ENCODE measurements at regions not wholly inside any gene's neighbourhood (a gene's known extent, or its start where the extent isn't known, plus 50 kb on each side); places are given as distances from the start of the nearest gene placed in this dataset.

GRCh38 chr6:139923964-139924475, 549.6 kb upstream of the CITED2 start:
- DNase-seq (ENCODE audit: low read depth): no peak

- DNase-seq (ENCODE audit: low read depth): no peak
Measured at GRCh38 chr6:139922236-139922635, 547.8 kb upstream of the CITED2 start.

GRCh38 chr6:139920776-139921100, 546.3 kb upstream of the CITED2 start:
- DNase-seq (ENCODE audit: low read depth): no peak

GRCh38 chr6:139920027-139920775, 545.8 kb upstream of the CITED2 start:
- DNase-seq (ENCODE audit: low read depth): no peak

GRCh38 chr6:139919107-139920026, 544.9 kb upstream of the CITED2 start:
- DNase-seq (ENCODE audit: low read depth): no peak

DNA sequence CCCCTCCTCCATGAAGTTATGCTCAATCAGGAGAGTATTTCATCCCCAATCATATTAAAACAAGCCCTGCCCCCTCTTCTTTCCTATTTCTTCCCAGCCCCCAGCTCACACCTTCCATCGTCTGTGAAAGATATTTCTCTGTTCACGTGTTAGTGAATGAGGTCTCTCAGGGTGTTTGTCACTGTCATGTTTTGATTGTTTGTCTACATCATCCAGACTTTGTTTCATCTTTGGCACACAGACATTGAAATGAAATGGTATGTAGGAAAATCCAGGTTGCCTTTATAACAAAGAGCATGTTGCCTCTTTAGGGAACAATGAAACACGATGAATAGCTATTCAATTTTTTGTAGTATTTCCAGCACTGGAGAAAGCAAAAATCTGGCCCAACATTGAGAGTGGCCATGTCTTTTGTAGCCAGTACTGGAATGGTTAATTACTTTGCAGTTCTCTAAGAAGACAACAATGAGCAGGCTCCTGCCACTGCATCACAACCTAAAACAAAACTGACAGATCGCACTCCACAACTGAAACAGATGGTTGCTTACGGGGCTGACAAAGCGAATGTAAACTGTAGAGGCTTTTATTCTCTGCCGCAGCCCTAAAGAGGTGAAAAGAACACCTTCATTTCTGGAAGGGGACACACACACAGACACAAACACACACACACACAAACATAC, 543.6 kb upstream of the CITED2 start:
- no peak for DNase-seq (ENCODE audit: low read depth)

DNA sequence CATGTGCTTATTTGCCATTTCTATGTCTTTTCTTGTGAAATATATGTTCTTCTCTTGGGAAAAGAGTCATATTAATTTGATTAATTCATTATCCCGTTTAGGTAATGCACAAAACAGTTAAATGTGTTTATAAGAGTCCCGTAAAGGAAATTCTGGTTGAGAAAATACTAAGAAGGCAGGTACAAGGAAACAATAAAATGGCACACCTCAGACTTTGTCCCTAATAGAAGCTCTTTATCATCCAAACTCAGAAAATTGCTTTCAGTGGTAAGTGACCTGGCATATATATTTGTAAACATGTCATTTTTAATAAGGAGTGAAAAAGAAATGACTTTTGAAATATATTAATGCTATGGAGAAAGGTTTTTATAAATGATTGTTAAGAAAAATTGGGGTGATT, 540.5 kb upstream of the CITED2 start:
- no peak for DNase-seq (ENCODE audit: low read depth)

DNA sequence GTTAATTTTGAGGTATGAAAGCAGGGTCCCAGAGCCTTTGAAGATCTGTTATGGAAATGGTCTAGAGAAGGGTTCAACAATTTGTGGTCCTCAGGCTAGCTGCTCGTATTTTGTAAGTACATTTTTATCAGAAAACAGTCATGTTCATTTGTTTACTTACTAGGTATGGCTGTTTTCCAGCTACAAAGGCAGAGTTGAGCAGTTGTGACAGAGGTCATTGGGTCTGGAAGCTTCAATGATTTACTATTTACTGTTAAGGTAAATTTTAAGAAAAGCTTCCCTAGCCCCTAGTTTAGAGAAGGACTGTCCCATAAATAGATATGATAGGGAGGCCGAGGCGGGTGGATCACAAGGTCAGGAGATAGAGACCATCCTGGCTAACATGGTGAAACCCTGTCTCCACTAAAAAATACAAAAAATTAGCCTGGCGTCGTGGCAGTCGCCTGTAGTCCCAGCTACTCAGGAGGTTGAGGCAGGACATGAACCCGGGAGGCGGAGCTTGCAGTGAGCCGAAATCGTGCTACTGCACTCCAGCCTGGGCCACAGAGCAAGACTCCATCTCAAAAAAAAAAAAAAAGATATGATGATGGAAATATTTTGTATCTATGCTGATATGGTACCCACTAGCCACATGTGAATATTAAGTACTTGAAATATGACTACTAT, 538.4 kb upstream of the CITED2 start:
- DNase-seq (ENCODE audit: low read depth): no peak

DNA sequence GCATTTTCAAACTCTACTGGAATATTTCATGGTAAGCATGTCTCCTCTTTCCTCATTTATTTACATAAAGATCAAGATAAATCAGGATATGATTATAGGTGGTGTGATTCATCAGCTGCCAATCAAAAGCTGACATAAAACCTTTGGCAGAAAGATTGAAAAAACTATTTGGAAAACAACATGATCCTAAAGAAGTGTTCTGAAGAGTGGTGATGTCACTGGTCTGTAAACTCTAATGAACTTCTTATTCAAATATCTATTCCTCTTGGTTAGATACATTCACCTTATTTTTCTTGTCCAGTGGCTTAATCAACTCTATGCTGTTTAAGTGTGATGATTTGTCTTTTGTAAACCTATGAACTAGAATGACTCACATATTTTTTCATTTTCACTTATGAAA, 535.5 kb upstream of the CITED2 start:
- DNase-seq (ENCODE audit: low read depth): no peak

DNA sequence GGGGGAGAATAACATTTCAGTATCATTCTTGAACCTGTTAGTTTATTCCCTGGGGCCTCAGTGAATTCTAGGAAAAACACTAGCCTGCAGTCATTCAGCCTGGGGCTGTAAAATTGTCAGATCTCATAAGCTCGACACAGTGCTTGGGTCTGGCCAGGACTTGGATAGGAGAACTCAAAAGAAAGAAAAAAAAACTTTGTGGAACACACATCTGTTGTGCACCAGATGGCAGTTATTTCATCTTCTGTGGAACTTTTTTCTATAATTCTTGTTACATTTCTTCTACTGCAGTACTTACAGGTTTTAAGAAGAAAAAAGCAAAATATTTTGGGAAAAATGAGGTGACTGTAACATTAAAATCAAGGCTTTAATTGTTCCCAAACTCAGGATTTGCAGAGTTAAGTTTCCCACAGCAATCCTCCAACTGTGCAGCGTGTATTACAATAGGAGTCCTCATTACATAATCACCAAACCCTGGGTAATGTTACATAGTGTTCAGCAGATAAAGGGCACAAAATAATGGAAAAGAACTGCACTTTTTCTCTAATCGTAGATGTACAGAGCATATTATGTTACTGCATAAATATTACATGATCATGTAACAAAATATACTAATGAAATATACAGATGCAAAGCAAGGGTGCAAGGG, 531.1 kb upstream of the CITED2 start:
- no peak for DNase-seq (ENCODE audit: low read depth)

DNA sequence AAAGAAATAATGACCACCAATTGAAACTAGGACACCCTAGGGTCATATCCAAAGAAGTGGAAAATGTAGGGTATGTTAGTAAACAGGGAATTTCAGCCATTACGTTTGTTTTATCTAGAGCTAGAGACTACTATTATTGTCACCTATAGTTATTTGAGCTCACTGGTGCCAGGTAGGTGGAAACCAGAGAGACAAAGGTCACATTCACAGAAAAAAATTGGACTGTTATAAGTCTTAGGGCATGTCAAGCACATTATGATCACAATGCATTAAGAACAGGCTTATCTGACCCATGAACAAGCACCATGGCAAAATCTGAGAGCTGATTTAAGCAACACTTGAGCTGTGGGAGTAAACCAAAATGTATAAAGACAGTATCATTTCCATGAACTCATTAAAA, 530.1 kb upstream of the CITED2 start:
- DNase-seq (ENCODE audit: low read depth): no peak

GRCh38 chr6:139904158-139904533, 529.7 kb upstream of the CITED2 start:
- DNase-seq (ENCODE audit: low read depth): no peak

DNA sequence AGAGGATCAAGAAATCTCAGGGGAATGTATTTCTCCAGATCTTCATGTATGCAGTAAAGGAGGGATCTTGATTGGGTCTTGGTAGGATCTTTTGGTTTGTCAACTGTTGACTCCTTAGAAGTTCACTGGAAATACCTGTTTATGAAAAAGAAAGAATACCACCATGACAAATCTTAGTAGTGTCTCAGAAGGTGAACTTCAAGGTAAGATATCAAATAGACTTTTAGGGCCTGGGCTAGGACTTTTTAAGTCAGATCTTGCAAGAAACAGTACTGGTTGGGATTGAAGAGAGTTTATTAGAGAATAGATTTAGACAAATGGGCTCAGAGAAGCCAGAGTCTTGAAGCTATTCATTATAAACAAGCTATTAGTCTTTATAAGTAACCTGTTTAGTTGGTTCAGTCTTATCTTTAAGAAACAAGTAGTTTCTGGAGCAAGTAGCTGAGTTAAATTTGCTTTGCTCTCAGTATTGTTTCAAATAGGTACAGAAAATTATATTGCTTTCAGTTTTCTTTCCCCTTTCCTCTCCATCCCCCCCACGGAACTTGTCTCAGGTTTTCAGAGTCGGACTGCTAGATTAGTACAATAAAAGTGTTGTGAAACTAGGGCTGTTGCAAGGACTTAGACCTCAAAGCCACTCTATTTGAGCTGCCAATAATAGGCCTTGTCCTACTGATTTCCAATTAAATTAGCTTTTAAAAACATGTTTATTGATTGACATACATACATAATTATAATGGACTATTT, 529.1 kb upstream of the CITED2 start:
- DNase-seq (ENCODE audit: low read depth): no peak

GRCh38 chr6:139895205-139895793, 520.9 kb upstream of the CITED2 start:
- no peak for DNase-seq (ENCODE audit: low read depth)

DNA sequence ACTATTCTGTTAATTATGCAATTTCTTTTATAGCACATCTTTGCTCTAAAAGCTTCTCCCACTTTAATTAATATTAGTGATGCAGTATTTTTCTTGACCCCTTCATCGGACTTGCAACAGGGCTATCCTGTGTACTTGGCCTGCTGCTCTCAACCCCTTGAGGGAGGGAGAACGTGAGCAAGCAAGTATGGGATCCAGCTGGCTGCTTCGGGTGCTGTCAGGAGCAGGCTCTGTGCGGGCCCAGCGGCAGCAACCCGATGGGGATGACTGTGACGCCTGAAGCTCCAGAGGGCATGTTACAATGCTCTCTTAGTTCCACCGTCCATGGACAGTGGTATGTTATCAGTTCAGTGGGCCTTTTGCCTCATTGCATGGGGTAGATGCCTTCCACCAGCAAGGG, 519.8 kb upstream of the CITED2 start:
- no peak for DNase-seq (ENCODE audit: low read depth)

GRCh38 chr6:139891471-139891870, 517.0 kb upstream of the CITED2 start:
- DNase-seq (ENCODE audit: low read depth): no peak

DNA sequence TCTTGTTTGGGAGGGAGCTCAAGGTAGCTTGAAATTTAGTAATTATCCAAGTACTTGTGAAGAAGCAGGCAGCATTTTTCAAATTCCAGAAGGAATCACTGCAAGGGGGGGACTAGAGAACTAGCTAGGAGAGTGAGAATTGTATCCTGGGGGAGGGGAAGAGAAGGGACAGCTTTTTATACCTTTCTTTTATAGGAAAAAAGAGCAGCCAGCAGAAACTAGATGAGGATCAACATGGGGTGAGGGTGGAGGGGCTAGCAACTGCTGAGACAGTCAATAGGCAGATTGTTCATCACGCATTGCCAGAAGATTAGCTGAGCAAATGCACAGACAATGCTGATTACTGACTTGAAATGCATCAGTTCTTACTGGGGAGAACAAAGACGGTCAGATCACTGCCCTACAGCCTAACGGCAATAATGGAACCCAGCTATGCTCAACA, 514.3 kb upstream of the CITED2 start:
- DNase-seq (ENCODE audit: low read depth): no peak

- no peak for DNase-seq (ENCODE audit: low read depth)
Measured at GRCh38 chr6:139887275-139887674, 512.8 kb upstream of the CITED2 start.

DNA sequence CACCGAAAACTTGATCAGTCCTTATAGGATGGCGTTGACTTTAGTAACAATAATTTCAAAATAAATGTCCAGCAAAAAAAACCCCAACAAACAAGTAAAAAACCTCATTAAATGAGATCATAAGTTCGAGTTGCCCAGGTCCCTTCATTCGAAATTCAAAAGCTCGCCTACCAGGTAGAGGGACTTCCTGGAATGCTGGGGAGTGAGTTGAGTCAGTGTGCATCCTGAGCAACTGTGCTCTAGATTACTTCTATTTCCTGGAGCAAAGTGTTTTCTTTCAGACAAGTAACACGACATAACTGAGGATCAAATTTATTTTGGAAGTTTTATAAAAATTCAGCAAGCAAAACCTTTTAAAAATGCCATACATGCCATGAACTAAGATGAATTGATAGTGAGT, 511.9 kb upstream of the CITED2 start:
- DNase-seq (ENCODE audit: low read depth): no peak

DNA sequence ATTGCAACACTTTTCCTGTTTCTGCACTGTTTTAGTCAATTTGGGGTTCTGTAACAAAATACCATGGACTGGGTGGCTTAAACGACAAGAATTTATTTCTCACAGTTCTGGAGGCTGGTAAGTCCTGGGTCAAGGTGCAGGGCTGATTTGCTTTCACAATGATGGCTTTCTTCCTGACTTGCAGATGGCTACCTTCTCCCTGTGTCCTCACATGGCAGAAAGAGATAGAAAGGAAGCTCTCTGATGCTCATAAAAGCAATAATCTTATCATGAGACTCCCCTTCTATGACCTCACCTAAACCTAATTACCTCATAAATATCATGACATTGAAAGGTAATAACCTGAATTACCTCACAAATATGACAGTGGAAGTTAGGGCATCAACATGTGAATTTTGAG, 511.5 kb upstream of the CITED2 start:
- DNase-seq (ENCODE audit: low read depth): no peak

- no peak for DNase-seq (ENCODE audit: low read depth)
Measured at GRCh38 chr6:139883776-139884175, 509.3 kb upstream of the CITED2 start.
